OCI-LY7 (cell line): ENCODE measurements at regions not wholly inside any gene's neighbourhood (a gene's known extent, or its start where the extent isn't known, plus 50 kb on each side); places are given as distances from the start of the nearest gene placed in this dataset.

Experiments
- CTCF ChIP-seq: fragments of 200-600 bp; sonication (generic); conservative IDR thresholded peaks from 2 replicates; pipeline ENCODE4 v1.5.1; 2014; ENCODE audit warnings: mild to moderate bottlenecking, antibody characterized with exemption, low read length, moderate library complexity, mixed read lengths
- EZH2phosphoT487 ChIP-seq: fragments of 200-600 bp; sonication (generic); IDR thresholded peaks from 2 replicates; pipeline ENCODE4 v1.6.1; 2018; ENCODE audit warnings: low read depth, borderline replicate concordance, mild to moderate bottlenecking, mixed run types, antibody characterized with exemption, low read length, moderate library complexity, mixed read lengths

GRCh38 chr12:84470361-84470760, 442.2 kb downstream of the SLC6A15 start:
- no peak for TF ChIP-seq CTCF
- TF ChIP-seq EZH2phosphoT487: no peak
